HK-2 (cell line): ENCODE measurements at regions not wholly inside any gene's neighbourhood (a gene's known extent, or its start where the extent isn't known, plus 50 kb on each side); places are given as distances from the start of the nearest gene placed in this dataset.
"Not testable (repeated sequence)": the region's sequence is repeated elsewhere in the genome, so short reads cannot be mapped to it uniquely, and the experiment has no call there.

Experiments
- DNase-seq: peaks from one replicate; pipeline ENCODE4 v3.0.0-alpha.2; 2018; ENCODE audit not compliant: unreplicated experiment

DNA sequence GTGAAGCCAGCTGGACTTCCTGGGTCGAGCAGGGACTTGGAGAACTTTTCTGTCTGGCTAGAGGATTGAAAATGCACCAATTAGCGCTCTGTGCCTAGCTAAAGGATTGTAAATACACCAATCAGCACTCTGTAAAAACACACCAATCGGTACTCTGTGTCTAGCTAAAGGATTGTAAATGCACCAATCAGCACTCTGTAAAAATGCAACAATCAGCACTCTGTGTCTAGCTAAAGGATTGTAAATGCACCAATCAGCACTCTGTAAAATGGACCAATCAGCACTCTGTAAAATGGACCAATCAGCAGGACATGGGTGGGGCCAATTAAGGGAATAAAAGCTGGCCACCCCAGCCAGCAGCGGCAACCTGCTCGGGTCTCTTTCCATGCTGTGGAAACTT lies 97.3 kb upstream of the GALNT15 start:
- DNase-seq, result not testable (repeated sequence)

GRCh38 chr3:16077681-16078080 lies 96.8 kb upstream of the GALNT15 start:
- DNase-seq, result not testable (repeated sequence)

- no peak for DNase-seq
Measured at GRCh38 chr3:16079519-16079918, 95.0 kb upstream of the GALNT15 start.

DNA sequence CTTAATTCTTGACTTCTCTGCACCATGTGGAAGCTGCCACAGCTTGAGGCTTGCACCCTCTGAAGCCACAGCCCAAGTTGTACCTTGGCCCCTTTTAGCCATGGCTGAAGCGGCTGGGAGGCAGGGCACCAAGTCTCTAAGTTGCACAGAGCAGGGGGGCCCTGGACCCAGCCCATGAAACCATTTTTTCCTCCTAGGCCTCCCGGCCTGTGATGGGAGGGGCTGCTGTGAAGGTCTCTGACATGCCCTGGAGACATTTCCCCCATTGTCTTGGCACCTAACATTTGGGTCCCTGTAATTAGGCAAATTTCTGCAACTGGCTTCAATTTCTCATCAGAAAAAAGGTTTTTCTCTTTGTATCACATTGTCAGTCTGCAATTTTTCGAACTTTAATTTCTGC lies 92.8 kb upstream of the GALNT15 start:
- no peak for DNase-seq

DNA sequence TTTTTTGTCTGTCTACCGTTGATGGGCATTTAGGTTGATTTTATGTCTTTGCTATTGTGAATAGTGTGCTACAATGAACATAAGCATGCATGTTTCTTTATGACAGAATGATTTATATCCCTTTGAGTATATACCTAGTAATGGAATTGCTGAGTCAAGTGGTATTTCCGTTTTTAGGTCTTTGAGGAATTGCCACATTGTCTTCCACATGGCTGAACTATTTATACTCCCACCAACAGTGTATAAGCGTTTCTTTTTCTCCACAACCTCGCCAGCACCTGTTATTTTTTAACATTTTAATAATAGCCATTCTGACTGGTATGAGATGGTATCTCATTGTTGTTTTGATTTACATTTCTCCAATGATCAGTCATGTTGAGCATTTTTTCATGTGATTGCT lies 89.6 kb upstream of the GALNT15 start:
- DNase-seq, result no peak

GRCh38 chr3:16085410-16085809 lies 89.1 kb upstream of the GALNT15 start:
- no peak for DNase-seq

- no peak for DNase-seq
Measured at GRCh38 chr3:16085884-16086608, 88.4 kb upstream of the GALNT15 start.

GRCh38 chr3:16086690-16087089 lies 87.8 kb upstream of the GALNT15 start:
- no peak for DNase-seq

DNA sequence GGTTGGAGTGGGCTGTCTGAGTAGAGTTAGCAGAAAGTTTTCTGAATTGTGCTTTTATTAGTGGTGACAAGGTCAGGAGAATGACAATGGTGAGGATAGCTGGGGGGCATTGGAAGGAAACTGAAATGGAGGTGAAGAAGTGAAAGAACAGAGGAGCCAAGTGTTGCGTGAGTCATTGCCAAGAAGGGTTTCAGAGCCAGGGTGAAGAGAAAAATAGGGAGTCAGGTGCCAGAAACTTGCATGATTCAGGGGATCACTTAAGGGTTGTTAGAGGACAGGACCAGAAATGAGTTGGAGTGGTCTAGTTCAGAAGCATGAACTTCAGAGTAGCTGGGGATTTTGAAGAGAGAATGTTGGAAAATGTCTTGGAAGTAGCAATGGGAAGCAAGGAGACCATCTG lies 86.0 kb upstream of the GALNT15 start:
- DNase-seq, result no peak

GRCh38 chr3:16089521-16089920 lies 85.0 kb upstream of the GALNT15 start:
- DNase-seq, result no peak

GRCh38 chr3:16090024-16090423 lies 84.5 kb upstream of the GALNT15 start:
- no peak for DNase-seq

DNA sequence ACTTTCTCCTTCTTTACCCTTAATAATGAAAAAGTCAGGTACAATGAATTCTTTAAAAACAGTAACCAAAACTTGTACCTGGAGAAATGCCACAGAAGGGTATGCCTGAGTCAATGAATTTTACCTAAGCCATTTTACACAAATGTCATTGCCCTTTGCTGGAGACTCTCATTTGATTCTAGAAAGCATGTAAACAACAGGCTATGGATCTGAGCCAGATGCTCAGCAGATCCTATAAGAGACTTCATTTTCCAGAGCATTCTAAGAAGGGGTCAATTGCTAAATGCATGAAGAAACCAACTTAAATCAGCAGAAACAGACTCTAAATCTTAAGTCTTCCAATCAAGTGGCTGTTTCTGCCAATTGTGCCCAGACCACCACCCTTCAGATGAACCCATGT lies 83.8 kb upstream of the GALNT15 start:
- no peak for DNase-seq

- DNase-seq, result no peak
Measured at GRCh38 chr3:16092923-16093322, 81.6 kb upstream of the GALNT15 start.

- no peak for DNase-seq
Measured at GRCh38 chr3:16101295-16102186, 72.9 kb upstream of the GALNT15 start.

- no peak for DNase-seq
Measured at GRCh38 chr3:16102187-16102561, 72.3 kb upstream of the GALNT15 start.

GRCh38 chr3:16102905-16103364 lies 71.5 kb upstream of the GALNT15 start:
- DNase-seq, result no peak

- no peak for DNase-seq
Measured at GRCh38 chr3:16103472-16103871, 71.0 kb upstream of the GALNT15 start.

DNA sequence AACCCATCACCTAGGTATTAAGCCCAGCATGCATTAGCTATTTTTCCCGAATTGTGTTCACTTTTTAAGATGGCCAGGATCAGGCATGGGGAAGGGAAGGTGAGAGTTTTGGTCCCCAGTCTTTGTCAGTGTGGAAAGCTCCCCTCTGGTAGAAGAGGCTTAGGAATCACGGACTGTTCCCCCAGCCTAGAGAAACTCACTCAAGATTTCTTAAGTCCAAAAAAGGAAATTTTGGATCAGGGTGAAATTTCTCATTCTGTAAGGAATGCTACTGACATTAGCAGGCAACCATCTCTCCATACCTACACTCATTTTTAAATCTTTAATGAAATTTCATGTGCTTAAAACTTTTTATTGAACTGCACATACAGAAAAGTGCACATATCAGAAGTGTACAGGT lies 70.3 kb upstream of the GALNT15 start:
- DNase-seq, result no peak

DNA sequence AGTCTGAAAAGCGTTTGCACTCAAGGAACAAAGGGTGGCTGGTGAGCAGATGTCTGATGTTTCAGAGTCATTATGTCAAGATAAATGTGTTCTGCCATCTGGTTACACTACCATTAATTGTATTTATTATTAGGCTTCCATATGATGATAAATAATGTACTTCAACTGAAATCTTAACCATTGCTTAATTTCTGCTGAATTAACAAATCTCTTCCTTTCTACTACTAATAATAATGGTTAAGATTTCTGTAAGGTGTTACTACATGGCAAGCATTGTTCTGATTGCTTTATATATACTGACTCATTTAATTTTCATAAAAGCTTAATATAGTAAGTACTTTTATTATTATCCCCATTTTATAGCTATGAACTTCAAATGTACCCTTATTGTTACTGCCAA lies 68.4 kb upstream of the GALNT15 start:
- no peak for DNase-seq

DNA sequence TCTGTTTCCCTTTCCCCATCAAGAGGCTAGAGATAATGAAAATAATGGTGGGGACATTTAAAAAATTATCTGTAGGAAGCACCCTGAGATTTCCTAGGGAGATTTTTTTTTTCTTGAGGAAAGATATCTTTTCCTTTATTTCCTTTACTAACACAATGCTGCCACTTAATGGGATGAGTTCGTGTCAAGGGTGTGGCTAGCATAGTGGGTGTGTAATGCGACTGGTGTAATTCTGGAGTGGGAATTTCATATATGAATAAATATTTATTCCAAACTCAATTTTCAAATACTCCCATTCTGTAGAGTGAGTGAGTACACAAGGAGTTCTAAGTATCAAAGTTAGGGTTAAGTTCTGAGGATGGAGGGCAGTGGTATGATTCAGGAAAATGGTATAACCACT lies 66.1 kb upstream of the GALNT15 start:
- DNase-seq, result no peak

DNA sequence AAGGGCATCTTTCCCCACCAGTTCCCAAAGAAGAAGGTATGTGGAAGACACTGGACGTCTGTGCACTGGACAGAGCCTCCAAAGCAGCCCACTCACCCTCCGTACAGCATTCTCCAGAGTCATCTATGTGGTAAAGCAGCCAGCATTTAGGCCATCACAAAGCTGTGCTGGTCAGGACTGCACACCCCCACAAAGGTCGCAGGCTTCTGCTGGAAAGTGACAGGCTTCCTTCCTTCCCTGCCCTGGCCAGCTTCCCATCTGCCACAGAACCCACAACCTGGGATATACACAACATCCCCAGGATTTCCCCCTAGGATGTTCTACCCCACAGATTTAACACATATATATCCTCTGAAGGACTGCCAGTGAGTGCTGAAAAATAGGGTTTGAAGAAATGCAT lies 64.6 kb upstream of the GALNT15 start:
- no peak for DNase-seq

DNA sequence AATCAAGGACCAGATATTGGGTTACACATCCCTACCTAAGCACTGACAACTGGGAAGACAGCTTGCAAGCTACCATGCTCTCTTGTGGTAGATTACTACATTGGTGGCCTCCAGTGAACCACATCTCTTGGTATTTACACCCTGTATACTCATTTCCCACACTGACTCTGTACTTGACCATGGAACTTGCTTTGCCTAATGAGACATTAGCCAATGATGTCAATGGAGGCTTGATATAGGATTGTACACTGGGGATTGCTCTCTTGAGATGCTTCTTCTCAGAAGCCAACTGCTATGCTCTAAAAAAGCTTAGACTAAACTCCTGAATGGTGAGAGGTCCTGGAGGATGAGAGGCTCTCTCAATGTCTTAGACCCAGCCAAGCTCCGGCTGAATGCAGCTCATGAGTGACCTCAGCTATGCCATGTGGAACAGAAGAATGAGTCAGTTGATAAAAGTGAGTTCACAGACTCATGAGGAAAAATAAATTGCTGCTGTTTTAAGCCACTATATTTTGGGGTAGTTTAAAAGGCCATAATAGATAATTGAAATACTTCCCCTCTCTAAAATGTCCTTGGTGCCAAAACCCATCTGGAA lies 61.5 kb upstream of the GALNT15 start:
- DNase-seq, result no peak

GRCh38 chr3:16113704-16114103 lies 60.8 kb upstream of the GALNT15 start:
- DNase-seq, result no peak
